H1 (cell line): ENCODE measurements at regions not wholly inside any gene's neighbourhood (a gene's known extent, or its start where the extent isn't known, plus 50 kb on each side); places are given as distances from the start of the nearest gene placed in this dataset.

Experiments used
- EP300 ChIP-seq, 2 experiments: IDR thresholded peaks; 1 replicate in 1 of 2; 2 replicates in 1 of 2; pipeline ENCODE4 v1.6.1; 2011 to 2012; ENCODE audit warnings: low read depth in 2 of 2, low read length in 2 of 2, mild to moderate bottlenecking in 2 of 2, borderline replicate concordance in 1 of 2, inconsistent platforms in 1 of 2, moderate library complexity in 1 of 2

DNA sequence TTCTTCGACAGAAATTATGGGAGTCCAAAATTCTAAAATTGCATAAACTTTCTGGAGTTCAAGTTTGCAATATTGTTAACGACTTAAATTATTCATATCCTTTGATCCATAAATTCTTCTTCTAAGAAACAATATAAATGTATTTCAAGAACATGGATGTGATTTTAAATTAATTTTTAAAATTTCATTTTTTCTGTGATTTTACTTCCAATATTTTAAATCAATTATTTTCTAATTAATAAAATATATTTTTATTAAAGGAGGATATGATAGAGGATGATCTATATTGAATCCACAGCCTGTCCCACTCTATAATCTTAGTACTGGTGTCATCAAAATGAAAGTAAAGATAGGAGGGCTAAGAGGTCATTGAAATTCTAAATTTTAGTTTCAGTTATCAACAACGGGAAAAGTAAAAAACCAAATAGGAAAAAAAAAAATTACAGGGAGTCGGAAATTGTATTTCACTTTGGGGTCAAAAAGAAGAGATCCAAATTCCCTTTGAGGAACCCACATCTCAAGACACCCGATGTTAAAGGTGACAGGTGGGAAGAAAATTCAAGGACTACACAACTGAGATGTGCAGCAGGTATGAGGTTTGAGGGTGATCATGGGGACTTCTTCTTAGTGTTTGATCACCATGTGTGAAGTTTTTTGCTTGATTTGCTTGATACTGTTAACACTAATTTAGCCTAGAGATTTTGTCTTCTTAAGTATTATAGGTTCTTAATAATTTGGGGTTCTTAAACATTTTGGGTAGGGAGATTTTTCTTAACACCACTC, 154.8 kb upstream of the RGS18 start (continued):
- no peak for TF ChIP-seq EP300 (IDR thresholded peaks at IDR 0.05; ENCODE audit: borderline replicate concordance in 1 of 2, low read depth in 2 of 2, low read length in 2 of 2)
